ENCODE measurements at regions not wholly inside any gene's neighbourhood (a gene's known extent, or its start where the extent isn't known, plus 50 kb on each side); places are given as distances from the start of the nearest gene placed in this dataset.

DNA sequence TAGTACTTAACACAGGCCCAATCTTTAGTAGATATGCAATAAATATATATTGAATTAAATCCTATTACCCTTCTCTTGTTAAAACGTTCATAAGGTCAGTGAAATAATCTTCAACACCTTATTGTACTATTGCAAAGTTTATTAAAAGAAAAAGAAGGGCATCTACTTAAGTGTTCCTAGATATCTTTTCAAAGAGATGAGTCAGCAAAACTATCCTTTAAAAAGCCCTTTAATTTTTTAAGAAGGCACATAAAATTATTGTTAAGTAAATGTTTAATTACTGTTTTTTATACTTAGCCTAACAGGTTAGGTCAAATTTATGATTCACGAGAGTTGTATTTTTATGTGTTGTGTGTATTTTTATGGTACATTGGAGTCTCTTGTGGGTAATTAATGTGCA lies 77.3 kb upstream of the PPP1R2C start:
- Histone ChIP-seq H3F3A (replicated peaks; ENCODE audit: low read depth) (no peaks in the 10 kb centered on the region), H4K20me1 (replicated peaks; ENCODE audit: insufficient read depth) (no peaks in the 10 kb centered on the region), H3K27ac (ENCODE audit: low read depth) (no peak overlapping the region), H3K9me2 (ENCODE audit: insufficient read depth) (no peaks in the 10 kb centered on the region), H3K4me1 (ENCODE audit: insufficient read depth) (no peaks in the 10 kb centered on the region), H3K79me2 (replicated peaks; ENCODE audit: insufficient read depth) (no peaks in the 10 kb centered on the region), H3K36me3 (ENCODE audit: insufficient read depth) (no peaks in the 10 kb centered on the region), H3K4me2 (no peak overlapping the region), H3K4me3 (no peak overlapping the region), H3K27me3 (ENCODE audit: insufficient read depth) (no peaks in the 10 kb centered on the region), H2AFZ (no peak overlapping the region)
- DNase-seq (ENCODE audit: low spot score) = no peak
- TF ChIP-seq ZNF114 (CRISPR knock-in tag; IDR thresholded peaks at IDR 0.05) (no peak), JUNB (IDR thresholded peaks at IDR 0.05; ENCODE audit: unreplicated experiment) (no peak), EZH2 (IDR thresholded peaks at IDR 0.05; ENCODE audit: low read depth, unreplicated experiment) (no peak), CREB1 (CRISPR knock-in tag; IDR thresholded peaks at IDR 0.05; ENCODE audit: low read depth) (no peak), EZH2phosphoT487 (IDR thresholded peaks at IDR 0.05; ENCODE audit: unreplicated experiment) (no peak), STAT1 (IDR thresholded peaks at IDR 0.05; ENCODE audit: unreplicated experiment) (no peak), NANOG (IDR thresholded peaks at IDR 0.05; ENCODE audit: borderline replicate concordance) (no peak), ZNF462 (CRISPR knock-in tag; IDR thresholded peaks at IDR 0.05) (no peak), ETS1 (IDR thresholded peaks at IDR 0.05) (no peak), POLR2AphosphoS5 (IDR thresholded peaks at IDR 0.05; ENCODE audit: low read depth) (no peak), ZNF331 (CRISPR knock-in tag; IDR thresholded peaks at IDR 0.05; ENCODE audit: low read depth) (no peak)
- TF ChIP-seq, protein P1, sequence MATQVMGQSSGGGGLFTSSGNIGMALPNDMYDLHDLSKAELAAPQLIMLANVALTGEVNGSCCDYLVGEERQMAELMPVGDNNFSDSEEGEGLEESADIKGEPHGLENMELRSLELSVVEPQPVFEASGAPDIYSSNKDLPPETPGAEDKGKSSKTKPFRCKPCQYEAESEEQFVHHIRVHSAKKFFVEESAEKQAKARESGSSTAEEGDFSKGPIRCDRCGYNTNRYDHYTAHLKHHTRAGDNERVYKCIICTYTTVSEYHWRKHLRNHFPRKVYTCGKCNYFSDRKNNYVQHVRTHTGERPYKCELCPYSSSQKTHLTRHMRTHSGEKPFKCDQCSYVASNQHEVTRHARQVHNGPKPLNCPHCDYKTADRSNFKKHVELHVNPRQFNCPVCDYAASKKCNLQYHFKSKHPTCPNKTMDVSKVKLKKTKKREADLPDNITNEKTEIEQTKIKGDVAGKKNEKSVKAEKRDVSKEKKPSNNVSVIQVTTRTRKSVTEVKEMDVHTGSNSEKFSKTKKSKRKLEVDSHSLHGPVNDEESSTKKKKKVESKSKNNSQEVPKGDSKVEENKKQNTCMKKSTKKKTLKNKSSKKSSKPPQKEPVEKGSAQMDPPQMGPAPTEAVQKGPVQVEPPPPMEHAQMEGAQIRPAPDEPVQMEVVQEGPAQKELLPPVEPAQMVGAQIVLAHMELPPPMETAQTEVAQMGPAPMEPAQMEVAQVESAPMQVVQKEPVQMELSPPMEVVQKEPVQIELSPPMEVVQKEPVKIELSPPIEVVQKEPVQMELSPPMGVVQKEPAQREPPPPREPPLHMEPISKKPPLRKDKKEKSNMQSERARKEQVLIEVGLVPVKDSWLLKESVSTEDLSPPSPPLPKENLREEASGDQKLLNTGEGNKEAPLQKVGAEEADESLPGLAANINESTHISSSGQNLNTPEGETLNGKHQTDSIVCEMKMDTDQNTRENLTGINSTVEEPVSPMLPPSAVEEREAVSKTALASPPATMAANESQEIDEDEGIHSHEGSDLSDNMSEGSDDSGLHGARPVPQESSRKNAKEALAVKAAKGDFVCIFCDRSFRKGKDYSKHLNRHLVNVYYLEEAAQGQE (IDR thresholded peaks at IDR 0.05; ENCODE audit: unreplicated experiment) = no peak
- TF ChIP-seq, protein P2, sequence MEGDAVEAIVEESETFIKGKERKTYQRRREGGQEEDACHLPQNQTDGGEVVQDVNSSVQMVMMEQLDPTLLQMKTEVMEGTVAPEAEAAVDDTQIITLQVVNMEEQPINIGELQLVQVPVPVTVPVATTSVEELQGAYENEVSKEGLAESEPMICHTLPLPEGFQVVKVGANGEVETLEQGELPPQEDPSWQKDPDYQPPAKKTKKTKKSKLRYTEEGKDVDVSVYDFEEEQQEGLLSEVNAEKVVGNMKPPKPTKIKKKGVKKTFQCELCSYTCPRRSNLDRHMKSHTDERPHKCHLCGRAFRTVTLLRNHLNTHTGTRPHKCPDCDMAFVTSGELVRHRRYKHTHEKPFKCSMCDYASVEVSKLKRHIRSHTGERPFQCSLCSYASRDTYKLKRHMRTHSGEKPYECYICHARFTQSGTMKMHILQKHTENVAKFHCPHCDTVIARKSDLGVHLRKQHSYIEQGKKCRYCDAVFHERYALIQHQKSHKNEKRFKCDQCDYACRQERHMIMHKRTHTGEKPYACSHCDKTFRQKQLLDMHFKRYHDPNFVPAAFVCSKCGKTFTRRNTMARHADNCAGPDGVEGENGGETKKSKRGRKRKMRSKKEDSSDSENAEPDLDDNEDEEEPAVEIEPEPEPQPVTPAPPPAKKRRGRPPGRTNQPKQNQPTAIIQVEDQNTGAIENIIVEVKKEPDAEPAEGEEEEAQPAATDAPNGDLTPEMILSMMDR (conservative IDR thresholded peaks at IDR 0.05; ENCODE audit: low read depth in 2 of 2) = no peak
- Mint-ChIP-seq H3K36me3 (ENCODE audit: low read depth) (no peaks in the 10 kb centered on the region), H3K27me3 (ENCODE audit: insufficient read depth, low read depth, poor library complexity) (no peaks in the 10 kb centered on the region), H3K9me3 (0 out of 3 replicates have a peak, but pooled peaks cover 2% of the 10 kb centered on the region), H3K27ac (no peak overlapping the region), H3K4me1 (no peaks in the 10 kb centered on the region), H3K4me3 (no peak overlapping the region)
- no peak for ATAC-seq

Measured in GM23338 (cell line).